DOHH2 (cell line): ENCODE measurements at regions not wholly inside any gene's neighbourhood (a gene's known extent, or its start where the extent isn't known, plus 50 kb on each side); places are given as distances from the start of the nearest gene placed in this dataset.

Source experiments
- EZH2phosphoT487 ChIP-seq: fragments of 200-600 bp; sonication (generic); IDR thresholded peaks from 2 replicates; pipeline ENCODE4 v1.6.1; 2017; ENCODE audit warnings: borderline replicate concordance, mild to moderate bottlenecking, antibody characterized with exemption, low read length, moderate library complexity, mixed read lengths
- TF ChIP-seq, protein P1 (sequence below): fragments of 200-600 bp; sonication (generic); IDR thresholded peaks from one replicate; pipeline ENCODE4 v1.5.1; 2014; ENCODE audit warnings: antibody characterized with exemption, mild to moderate bottlenecking, low read depth, low read length; ENCODE audit not compliant: poor library complexity, severe bottlenecking

DNA sequence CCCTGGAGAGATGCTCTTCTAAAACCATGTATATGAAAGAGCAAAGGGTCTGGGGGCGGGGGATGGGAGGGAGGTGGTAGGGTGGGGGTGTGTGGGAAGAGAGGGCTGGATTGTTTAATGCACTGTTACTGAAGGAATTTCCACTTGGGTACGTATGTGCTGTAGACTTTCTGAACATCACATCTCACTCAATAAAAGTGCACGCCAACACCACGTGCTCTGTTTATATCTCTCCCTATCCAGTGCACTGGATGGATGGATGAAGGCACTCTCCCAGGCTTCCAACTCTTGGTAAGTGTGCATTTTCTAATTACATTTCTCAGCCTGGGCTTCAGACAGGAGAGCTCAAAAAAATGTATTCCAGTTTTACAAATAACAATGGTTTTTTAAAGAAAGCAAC is 184.3 kb upstream of the SIX2 start:
- TF ChIP-seq, protein P1, sequence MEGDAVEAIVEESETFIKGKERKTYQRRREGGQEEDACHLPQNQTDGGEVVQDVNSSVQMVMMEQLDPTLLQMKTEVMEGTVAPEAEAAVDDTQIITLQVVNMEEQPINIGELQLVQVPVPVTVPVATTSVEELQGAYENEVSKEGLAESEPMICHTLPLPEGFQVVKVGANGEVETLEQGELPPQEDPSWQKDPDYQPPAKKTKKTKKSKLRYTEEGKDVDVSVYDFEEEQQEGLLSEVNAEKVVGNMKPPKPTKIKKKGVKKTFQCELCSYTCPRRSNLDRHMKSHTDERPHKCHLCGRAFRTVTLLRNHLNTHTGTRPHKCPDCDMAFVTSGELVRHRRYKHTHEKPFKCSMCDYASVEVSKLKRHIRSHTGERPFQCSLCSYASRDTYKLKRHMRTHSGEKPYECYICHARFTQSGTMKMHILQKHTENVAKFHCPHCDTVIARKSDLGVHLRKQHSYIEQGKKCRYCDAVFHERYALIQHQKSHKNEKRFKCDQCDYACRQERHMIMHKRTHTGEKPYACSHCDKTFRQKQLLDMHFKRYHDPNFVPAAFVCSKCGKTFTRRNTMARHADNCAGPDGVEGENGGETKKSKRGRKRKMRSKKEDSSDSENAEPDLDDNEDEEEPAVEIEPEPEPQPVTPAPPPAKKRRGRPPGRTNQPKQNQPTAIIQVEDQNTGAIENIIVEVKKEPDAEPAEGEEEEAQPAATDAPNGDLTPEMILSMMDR, result no peak
- no peak for TF ChIP-seq EZH2phosphoT487
